Activated T-helper 1 cell treated with anti-CD3 and anti-CD28 coated beads, Interleukin-12 subunit alpha, Interleukin-12 subunit beta, Interleukin-2, Interleukin-4 antibody, amounts not matched to agents 30 ng/mL and 10 ng/mL and 1 ng/mL, durations not matched to agents 14 hours and 24 hours and 36 hours (primary cell): ENCODE measurements at regions not wholly inside any gene's neighbourhood (a gene's known extent, or its start where the extent isn't known, plus 50 kb on each side); places are given as distances from the start of the nearest gene placed in this dataset.

ENCODE experiments used
- DNase-seq: peaks from one replicate; pipeline ENCODE4 v3.0.0; 2021; ENCODE audit warnings: low spot score
- H3K27ac Mint-ChIP-seq: one replicate; pipeline ENCODE4 v1.8.0; 2021; ENCODE audit warnings: mild to moderate bottlenecking, mixed read lengths
- H3K27me3 Mint-ChIP-seq: one replicate; pipeline ENCODE4 v1.8.0; 2022; ENCODE audit warnings: mild to moderate bottlenecking, moderate library complexity, mixed read lengths; ENCODE audit not compliant: insufficient read depth
- H3K36me3 Mint-ChIP-seq: one replicate; pipeline ENCODE4 v1.8.0; 2021; ENCODE audit warnings: low read depth, mixed read lengths
- H3K4me1 Mint-ChIP-seq: one replicate; pipeline ENCODE4 v1.8.0; 2021; ENCODE audit warnings: low read depth, mixed read lengths
- H3K4me3 Mint-ChIP-seq: one replicate; pipeline ENCODE4 v1.8.0; 2021; ENCODE audit warnings: mild to moderate bottlenecking, moderate library complexity, mixed read lengths
- H3K9me3 Mint-ChIP-seq: one replicate; pipeline ENCODE4 v1.8.0; 2021; ENCODE audit warnings: mixed read lengths
- intact Hi-C: fragments of 100-400 bp; cut with micrococcal nuclease; formaldehyde crosslinking; loops from one replicate; pipeline ENCODE4 v1.15.1; 2024

GRCh38 chr18:6591491-6591890 is 138.0 kb upstream of the ARHGAP28 start:
- H3K4me3 Mint-ChIP-seq: no peak overlapping the region
- no peaks in the 10 kb centered on the region for H3K36me3 Mint-ChIP-seq
- H3K27me3 Mint-ChIP-seq: no peaks in the 10 kb centered on the region
- no peaks in the 10 kb centered on the region for H3K4me1 Mint-ChIP-seq
- H3K9me3 Mint-ChIP-seq: peaks cover 11% of the 10 kb centered on the region
- H3K27ac Mint-ChIP-seq: no peak overlapping the region
- DNase-seq: no peak
- intact Hi-C loops: no loop called here

- Mint-ChIP-seq H3K27ac (no peak overlapping the region), H3K4me3 (no peak overlapping the region), H3K9me3 (peaks cover 9% of the 10 kb centered on the region), H3K36me3 (no peaks in the 10 kb centered on the region), H3K27me3 (no peaks in the 10 kb centered on the region), H3K4me1 (no peaks in the 10 kb centered on the region)
- no peak for DNase-seq
- intact Hi-C loops: no loop called here
Observed at GRCh38 chr18:6592522-6592921, 137.0 kb upstream of the ARHGAP28 start.

- H3K4me3 Mint-ChIP-seq: no peak overlapping the region
- intact Hi-C loops: no loop called here
- no peaks in the 10 kb centered on the region for H3K4me1 Mint-ChIP-seq
- peaks cover 9% of the 10 kb centered on the region for H3K9me3 Mint-ChIP-seq
- H3K27ac Mint-ChIP-seq: no peak overlapping the region
- H3K36me3 Mint-ChIP-seq: no peaks in the 10 kb centered on the region
- no peak for DNase-seq
- no peaks in the 10 kb centered on the region for H3K27me3 Mint-ChIP-seq
Observed at GRCh38 chr18:6593142-6593885, 136.2 kb upstream of the ARHGAP28 start.

- peaks cover 13% of the 10 kb centered on the region for H3K9me3 Mint-ChIP-seq
- H3K4me1 Mint-ChIP-seq: no peaks in the 10 kb centered on the region
- no peak overlapping the region for H3K4me3 Mint-ChIP-seq
- H3K27ac Mint-ChIP-seq: no peak overlapping the region
- no peaks in the 10 kb centered on the region for H3K27me3 Mint-ChIP-seq
- intact Hi-C loops: no loop called here
- no peak for DNase-seq
- no peaks in the 10 kb centered on the region for H3K36me3 Mint-ChIP-seq
Observed at GRCh38 chr18:6595666-6596065, 133.8 kb upstream of the ARHGAP28 start.

- no peaks in the 10 kb centered on the region for H3K4me1 Mint-ChIP-seq
- no peak for DNase-seq
- H3K27me3 Mint-ChIP-seq: no peaks in the 10 kb centered on the region
- no peak overlapping the region for H3K4me3 Mint-ChIP-seq
- intact Hi-C loops: no loop called here
- peaks cover 12% of the 10 kb centered on the region for H3K9me3 Mint-ChIP-seq
- no peaks in the 10 kb centered on the region for H3K36me3 Mint-ChIP-seq
- no peak overlapping the region for H3K27ac Mint-ChIP-seq
Observed at GRCh38 chr18:6598657-6599056, 130.9 kb upstream of the ARHGAP28 start.

GRCh38 chr18:6600667-6601167 is 128.8 kb upstream of the ARHGAP28 start:
- Mint-ChIP-seq H3K27me3 (no peaks in the 10 kb centered on the region), H3K36me3 (no peaks in the 10 kb centered on the region), H3K4me1 (no peaks in the 10 kb centered on the region), H3K27ac (no peak overlapping the region), H3K4me3 (no peak overlapping the region), H3K9me3 (peaks cover 6% of the 10 kb centered on the region)
- no peak for DNase-seq
- intact Hi-C loops: no loop called here

- Mint-ChIP-seq H3K27ac (no peak overlapping the region), H3K4me1 (no peaks in the 10 kb centered on the region), H3K27me3 (no peaks in the 10 kb centered on the region), H3K4me3 (no peak overlapping the region), H3K9me3 (peaks cover 6% of the 10 kb centered on the region), H3K36me3 (no peaks in the 10 kb centered on the region)
- intact Hi-C loops: no loop called here
- DNase-seq: no peak
Observed at GRCh38 chr18:6601241-6601640, 128.3 kb upstream of the ARHGAP28 start.

- DNase-seq: no peak
- intact Hi-C loops: no loop called here
- Mint-ChIP-seq H3K36me3 (no peaks in the 10 kb centered on the region), H3K27me3 (no peaks in the 10 kb centered on the region), H3K4me1 (no peaks in the 10 kb centered on the region), H3K27ac (no peak overlapping the region), H3K9me3 (peaks cover 11% of the 10 kb centered on the region), H3K4me3 (no peak overlapping the region)
Observed at GRCh38 chr18:6602365-6602764, 127.2 kb upstream of the ARHGAP28 start.

GRCh38 chr18:6604573-6604941 is 125.0 kb upstream of the ARHGAP28 start:
- no peak overlapping the region for H3K27ac Mint-ChIP-seq
- H3K4me1 Mint-ChIP-seq: no peaks in the 10 kb centered on the region
- intact Hi-C loops: no loop called here
- H3K27me3 Mint-ChIP-seq: no peaks in the 10 kb centered on the region
- no peak for DNase-seq
- peaks cover 4% of the 10 kb centered on the region for H3K9me3 Mint-ChIP-seq
- no peaks in the 10 kb centered on the region for H3K36me3 Mint-ChIP-seq
- H3K4me3 Mint-ChIP-seq: no peak overlapping the region

GRCh38 chr18:6605115-6605869 is 124.2 kb upstream of the ARHGAP28 start:
- H3K9me3 Mint-ChIP-seq: peaks cover 4% of the 10 kb centered on the region
- DNase-seq: no peak
- no peak overlapping the region for H3K4me3 Mint-ChIP-seq
- no peaks in the 10 kb centered on the region for H3K36me3 Mint-ChIP-seq
- H3K27ac Mint-ChIP-seq: no peak overlapping the region
- H3K4me1 Mint-ChIP-seq: no peaks in the 10 kb centered on the region
- intact Hi-C loops: no loop called here
- H3K27me3 Mint-ChIP-seq: no peaks in the 10 kb centered on the region

GRCh38 chr18:6606411-6607085 is 123.0 kb upstream of the ARHGAP28 start:
- intact Hi-C loops: no loop called here
- no peak overlapping the region for H3K27ac Mint-ChIP-seq
- H3K4me3 Mint-ChIP-seq: no peak overlapping the region
- no peak for DNase-seq
- no peaks in the 10 kb centered on the region for H3K27me3 Mint-ChIP-seq
- H3K36me3 Mint-ChIP-seq: no peaks in the 10 kb centered on the region
- H3K9me3 Mint-ChIP-seq: peaks cover 4% of the 10 kb centered on the region
- H3K4me1 Mint-ChIP-seq: no peaks in the 10 kb centered on the region

- no peak overlapping the region for H3K27ac Mint-ChIP-seq
- no peaks in the 10 kb centered on the region for H3K4me1 Mint-ChIP-seq
- intact Hi-C loops: no loop called here
- H3K9me3 Mint-ChIP-seq: peaks cover 10% of the 10 kb centered on the region
- H3K27me3 Mint-ChIP-seq: no peaks in the 10 kb centered on the region
- no peak for DNase-seq
- H3K4me3 Mint-ChIP-seq: no peak overlapping the region
- H3K36me3 Mint-ChIP-seq: no peaks in the 10 kb centered on the region
Observed at GRCh38 chr18:6607343-6607742, 122.2 kb upstream of the ARHGAP28 start.

- Mint-ChIP-seq H3K4me3 (no peak overlapping the region), H3K9me3 (peaks cover 19% of the 10 kb centered on the region), H3K27me3 (no peaks in the 10 kb centered on the region), H3K27ac (no peak overlapping the region), H3K36me3 (no peaks in the 10 kb centered on the region), H3K4me1 (no peaks in the 10 kb centered on the region)
- DNase-seq: no peak
- intact Hi-C loops: no loop called here
Observed at GRCh38 chr18:6609666-6610264, 119.8 kb upstream of the ARHGAP28 start.
